H4 (cell line): ENCODE measurements at regions not wholly inside any gene's neighbourhood (a gene's known extent, or its start where the extent isn't known, plus 50 kb on each side); places are given as distances from the start of the nearest gene placed in this dataset.
"Not testable (repeated sequence)": the region's sequence is repeated elsewhere in the genome, so short reads cannot be mapped to it uniquely, and the experiment has no call there.

Experiments used
- DNase-seq: peaks from one replicate; pipeline ENCODE4 v3.0.0-alpha.2; 2015; ENCODE audit warnings: low spot score

GRCh38 chr12:5165296-5165970, 121.8 kb downstream of the KCNA5 start:
- peak; percentile 30 for DNase-seq

GRCh38 chr12:5166976-5167375, 123.3 kb downstream of the KCNA5 start:
- DNase-seq, result peak; percentile 91

DNA sequence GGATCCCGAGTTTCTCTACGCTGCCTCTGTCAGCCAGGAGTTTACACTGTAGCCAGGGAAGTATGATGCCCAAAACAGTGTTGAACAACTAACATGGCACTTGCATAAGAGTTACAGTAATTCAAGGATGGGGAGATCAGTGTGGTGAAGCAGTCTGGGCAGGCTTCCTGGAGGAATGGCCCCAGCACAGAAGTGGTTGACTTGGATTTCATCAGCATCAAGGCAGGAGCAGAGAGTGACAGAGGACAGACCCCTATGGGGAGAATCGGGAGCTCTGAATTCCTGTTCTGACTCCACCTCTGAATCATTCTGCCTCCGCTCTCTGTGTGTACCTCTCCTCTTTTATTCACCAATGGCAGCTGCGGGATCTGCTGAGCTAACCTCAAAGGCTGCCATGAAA, 124.5 kb downstream of the KCNA5 start:
- no peak for DNase-seq

DNA sequence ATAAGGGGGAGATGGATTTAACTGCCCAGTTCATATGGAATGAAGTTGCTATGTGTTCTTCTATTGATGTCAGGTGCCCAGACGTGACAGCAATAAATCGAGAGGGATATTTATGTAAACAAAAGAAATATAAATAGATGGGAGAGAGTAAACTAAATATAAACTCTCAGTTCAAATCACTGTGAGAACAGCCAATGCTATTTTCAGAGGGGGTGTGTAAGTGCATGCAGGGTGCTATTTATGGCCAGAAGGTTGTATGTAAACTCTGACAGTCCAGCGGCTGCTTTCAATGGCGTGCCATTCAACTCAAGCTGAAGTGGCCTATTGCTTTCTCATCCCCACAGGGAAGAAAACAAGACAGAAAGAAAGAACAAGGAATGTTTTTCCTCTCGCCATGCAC, 127.2 kb downstream of the KCNA5 start:
- DNase-seq, result no peak

DNA sequence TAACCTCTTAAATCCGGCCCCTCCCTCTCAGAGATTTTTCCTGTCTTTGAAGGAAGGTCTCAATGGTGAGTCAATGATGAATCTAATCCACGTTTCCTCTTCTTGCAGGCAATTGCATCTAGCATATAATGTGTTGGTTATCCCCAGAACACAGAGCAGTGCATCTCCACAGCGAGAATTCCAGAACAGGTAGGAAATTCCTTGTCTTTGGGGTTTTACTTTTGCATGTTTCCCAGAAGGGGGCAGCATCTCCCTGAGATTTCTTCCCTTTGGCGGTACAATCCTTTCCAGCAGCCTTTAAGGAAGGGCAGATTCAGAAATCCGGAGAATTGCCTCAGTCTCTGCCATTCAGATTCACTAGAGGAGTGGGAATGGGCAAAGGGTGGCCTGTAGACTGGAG, 128.0 kb downstream of the KCNA5 start:
- DNase-seq, result peak; percentile 58

- DNase-seq, result no peak
Observed at GRCh38 chr12:5172886-5173285, 129.2 kb downstream of the KCNA5 start.

DNA sequence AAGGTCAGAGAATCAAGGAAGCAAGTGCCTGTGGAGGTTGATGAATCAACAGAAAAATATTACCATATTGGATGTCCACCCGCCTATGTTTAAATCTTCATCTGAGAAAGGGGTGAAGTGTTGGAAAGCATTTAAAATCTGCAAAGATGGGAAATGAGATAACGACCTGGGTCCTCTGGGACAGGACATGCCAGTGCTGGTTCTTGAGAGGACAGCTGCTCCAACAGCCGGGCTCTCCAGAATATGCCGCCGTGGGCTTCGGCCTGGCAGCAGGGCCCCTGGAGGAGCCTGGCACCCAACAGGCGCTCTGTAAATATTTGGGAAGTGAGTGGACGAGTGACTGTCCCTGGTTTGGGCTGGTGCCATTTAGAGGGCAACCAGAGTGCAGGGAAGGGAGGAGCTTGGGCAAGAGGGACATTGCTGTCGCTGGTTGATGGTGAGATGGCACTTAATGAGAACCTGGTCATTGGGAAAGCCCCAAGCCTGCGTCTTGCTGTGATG, 129.9 kb downstream of the KCNA5 start:
- DNase-seq, result peak; percentile 41

DNA sequence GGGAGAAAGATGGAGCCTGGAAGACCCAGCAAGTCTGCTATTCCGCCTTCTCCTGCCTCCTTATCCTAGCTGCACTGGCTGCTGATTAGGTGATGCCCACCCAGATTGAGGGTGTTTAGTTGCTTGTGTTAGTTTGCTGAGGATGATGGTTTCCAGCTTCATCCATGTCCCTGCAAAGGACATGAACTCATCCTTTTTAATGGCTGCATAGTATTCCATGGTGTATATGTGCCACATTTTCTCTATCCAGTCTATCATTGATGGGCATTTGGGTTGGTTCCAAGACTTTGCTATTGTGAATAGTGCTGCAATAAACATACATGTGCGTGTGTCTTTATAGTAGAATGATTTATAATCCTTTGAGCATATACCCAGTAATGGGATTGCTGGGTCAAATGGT, 131.7 kb downstream of the KCNA5 start:
- not testable (repeated sequence) for DNase-seq

DNA sequence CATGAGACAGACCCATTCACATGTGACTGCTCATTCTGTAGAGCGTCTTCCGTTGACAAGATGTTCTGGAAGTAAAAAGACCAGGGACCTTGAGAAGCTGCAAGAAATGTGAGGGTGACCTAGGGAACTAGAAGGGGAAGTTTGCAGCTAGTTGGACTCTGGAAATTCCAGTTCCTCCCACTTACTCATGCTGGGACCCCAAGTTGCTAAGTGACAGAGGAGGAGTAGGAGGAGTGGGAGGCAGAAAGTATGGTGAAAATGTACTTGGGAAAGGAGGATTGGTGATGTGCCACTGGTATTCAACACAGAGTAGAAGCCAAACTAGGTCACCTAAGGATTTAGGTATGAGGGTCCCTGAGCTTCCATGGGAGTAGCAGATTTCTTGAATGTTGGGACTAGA, 132.4 kb downstream of the KCNA5 start:
- no peak for DNase-seq

DNA sequence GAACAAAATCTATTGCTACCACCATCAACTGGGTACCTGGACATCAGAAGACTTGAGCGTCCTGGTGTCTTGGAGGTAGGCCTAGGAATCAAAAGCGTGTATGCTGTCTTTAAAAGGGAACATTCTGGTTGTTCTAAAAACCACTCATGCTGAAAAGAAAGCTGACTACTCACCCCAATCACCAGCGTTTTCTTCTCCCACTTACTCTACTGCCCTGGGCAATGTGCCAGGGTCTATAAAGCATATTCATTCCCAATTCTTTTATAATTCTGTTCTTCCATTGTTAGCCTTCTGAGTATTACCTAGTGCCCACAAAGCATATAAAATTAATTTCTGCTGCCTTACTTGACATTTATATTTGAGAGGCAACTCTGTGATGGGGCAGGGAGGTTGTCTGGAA, 133.4 kb downstream of the KCNA5 start:
- no peak for DNase-seq

- DNase-seq, result no peak
Observed at GRCh38 chr12:5177731-5178130, 134.1 kb downstream of the KCNA5 start.

GRCh38 chr12:5178571-5178970, 134.9 kb downstream of the KCNA5 start:
- no peak for DNase-seq

DNA sequence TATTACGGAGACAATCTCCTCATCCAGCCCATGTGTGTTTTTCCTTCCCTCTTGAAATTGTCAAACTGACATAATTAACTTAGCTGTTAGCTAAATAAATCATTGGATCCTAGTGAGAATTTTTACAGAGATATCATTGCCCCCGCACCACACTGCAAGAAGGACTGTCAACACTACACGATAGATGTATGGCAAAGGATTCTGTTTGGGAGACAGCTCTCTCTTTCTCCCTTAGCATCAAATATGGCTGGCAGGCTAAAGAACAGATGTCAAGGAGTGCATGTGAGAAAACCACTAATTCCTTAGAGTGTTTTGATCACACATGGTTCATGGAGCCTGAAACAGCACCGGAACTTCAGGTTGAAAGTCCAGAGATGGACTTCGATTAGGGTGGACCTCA, 136.8 kb downstream of the KCNA5 start:
- no peak for DNase-seq

GRCh38 chr12:5184186-5184585, 140.5 kb downstream of the KCNA5 start:
- no peak for DNase-seq

DNA sequence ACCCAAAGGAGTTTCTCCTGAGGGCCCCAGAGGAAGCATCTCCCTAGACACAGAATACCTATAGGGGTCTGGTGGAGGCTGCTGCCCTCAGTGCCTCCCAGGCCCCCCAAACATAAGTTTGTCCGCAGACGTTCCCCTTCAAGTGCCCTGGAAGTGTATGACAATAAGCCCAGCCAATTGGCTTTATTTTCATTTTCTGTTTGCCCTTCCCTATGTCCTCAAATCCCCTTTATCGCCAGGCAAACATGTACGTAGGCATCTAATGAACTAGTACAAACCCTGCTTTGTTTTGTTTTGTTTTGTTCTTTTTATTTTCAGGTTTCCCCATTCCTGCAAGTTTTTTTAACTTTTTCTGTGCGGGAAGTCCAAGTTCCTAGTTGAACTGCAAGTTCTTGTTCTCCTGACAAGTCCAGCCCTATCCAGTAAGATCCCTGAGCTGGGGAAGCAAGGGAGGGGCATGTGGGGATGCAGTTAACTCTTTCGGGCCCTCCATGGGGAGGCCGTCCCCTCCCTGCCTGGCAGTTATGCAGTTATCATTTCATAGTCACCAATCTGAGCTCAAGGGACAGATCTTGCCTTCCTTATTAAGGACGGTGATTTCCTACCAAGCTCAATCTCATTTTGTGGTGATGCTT, 141.9 kb downstream of the KCNA5 start:
- no peak for DNase-seq

DNA sequence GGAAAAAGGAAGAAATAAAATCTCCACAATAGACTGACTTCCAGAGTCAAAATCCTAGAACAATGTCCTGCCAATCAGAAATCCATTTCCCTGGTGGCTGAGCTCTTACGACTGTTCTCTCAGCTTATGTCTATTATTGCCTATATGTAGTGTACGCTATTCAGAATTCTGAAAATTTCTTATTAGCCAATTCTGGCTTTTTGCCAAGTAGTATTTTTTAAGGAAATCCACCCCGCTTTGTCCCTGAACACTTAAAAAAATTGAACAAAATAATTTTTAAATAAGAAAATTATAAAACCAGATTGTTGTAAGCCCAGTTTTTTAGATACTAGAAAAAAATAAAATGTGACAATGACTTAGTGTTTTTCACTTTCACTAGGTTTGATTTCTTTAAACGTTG, 143.0 kb downstream of the KCNA5 start:
- no peak for DNase-seq

DNA sequence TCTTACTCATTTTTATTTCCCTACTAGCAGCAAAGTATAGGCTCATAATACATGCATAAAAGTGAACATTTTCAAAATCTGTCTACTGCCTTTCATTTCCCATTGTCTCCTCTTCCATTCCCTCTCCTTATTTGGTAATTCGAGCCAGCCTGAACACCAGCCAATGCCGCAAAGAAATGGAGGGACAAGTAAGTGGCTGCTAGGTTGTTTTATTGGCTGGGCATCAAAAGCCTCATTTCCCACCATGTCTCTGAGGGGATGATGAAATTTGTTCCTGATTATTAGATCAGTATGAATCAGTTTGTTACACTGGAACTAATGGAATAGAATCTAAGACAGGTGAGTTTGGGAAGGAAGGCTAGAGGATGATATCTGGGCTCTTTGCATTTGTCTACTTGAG, 143.5 kb downstream of the KCNA5 start:
- no peak for DNase-seq

DNA sequence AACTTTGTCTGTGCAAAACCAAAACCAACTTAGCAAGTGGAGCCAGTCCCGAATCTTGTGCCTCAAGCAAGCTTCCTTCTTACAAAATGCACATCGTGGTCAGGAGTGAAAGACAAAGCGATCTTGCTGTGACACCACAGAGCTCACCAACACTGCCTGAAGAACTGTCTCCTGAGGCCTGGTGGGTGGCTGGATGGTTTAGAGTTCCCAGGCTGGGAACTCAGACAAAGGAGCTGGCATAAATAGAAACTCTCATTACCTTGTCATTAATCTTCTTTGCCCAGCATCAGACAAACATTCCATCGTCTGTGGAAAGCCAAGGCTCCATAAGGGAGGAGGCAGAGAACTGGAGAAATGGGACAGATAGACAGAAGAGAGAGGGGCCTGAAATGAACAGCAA, 144.8 kb downstream of the KCNA5 start:
- no peak for DNase-seq

DNA sequence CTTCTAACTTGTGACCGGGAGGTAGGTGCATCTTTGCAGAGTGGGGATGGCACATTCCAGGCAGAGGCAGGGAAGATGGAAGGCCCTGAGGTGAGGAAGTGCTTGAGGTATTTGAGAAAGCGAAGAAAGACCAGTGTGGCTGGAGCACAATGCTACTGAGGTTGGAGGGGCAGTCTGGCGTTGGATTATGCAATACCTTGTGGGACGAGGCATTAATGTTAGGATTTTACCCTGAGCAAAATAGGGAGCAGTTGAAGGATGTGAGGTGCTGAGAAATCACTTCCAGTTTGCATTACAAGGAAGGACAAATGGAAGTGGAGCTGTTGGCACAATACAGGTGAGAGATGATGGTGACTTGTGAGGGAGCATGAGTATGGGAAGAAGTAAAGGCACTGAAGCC, 145.5 kb downstream of the KCNA5 start:
- DNase-seq, result no peak

DNA sequence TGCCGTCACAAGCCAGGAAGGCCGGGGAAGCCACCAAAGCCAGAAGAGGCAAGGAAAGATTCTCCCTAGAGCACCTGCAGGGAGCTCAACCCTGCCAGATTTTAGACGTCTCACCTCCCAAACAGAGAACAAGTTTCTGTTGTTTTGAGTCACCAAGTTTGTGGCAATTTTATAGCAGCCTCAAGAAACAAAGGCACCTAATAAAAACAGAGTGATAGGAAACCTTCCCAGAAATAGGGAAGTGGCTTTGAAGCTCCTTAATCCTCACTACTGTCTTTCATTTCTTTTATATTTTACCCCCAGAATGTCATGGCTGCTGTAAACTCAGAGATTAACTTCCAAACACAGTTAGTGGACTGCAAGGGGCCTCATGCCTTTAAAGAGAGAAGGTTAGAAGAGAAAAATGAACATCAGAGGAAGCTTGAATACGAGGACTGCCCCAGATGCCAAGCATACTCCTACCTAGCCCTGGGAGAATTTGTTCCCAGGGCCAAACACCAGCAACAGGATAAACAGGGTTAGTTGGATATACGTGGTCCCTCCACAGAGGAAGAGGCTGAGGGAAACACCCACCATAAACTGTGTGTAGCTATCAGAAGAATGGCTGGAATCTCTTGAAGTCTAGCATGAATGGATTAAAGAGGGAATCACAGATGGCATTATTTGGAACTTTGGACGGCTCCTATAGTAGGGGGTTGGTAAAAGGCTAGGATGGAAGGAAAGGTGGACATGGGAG, 148.3 kb downstream of the KCNA5 start:
- no peak for DNase-seq

GRCh38 chr12:5192726-5193125, 149.0 kb downstream of the KCNA5 start:
- no peak for DNase-seq

GRCh38 chr12:5194306-5194705, 150.6 kb downstream of the KCNA5 start:
- DNase-seq, result no peak

DNA sequence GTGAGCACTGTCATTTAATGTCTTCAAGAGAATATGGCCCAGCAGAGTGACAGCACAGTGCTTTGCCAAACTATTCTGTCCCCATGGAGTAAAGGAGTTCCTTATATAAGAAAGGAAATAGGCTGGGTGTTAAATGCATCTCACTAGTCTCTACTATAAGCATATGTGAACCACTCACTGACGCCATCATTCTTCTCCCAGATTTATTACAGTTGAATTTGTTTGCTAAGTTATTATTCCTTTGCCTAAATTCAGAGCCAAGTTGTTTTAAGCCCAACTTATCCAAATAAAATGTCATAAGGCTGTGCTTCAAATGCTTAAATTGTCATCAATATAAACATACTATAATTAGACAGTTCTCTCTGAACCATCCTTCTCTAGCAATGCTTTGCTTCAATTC, 151.6 kb downstream of the KCNA5 start:
- DNase-seq, result no peak
